Natural killer cell (primary cell): ENCODE measurements at regions not wholly inside any gene's neighbourhood (a gene's known extent, or its start where the extent isn't known, plus 50 kb on each side); places are given as distances from the start of the nearest gene placed in this dataset.
"Not testable (repeated sequence)": the region's sequence is repeated elsewhere in the genome, so short reads cannot be mapped to it uniquely, and the experiment has no call there.

Experiments
- ATAC-seq, 3 donors: fragments of 150-1000 bp in 2 of 3; fragments of 200-7000 bp in 1 of 3; cut with Tn5 transposase; 1 replicate in 1 of 3; 2 replicates in 2 of 3; pipeline ENCODE4 v1.10.0; 2021; ENCODE audit warnings: mild to moderate bottlenecking in 2 of 3, moderate library complexity in 2 of 3
- DNase-seq, 2 donors: peaks; one replicate each; pipeline versions ENCODE4 v3.0.0 to v3.0.0-alpha.2; 2013 to 2021; ENCODE audit warnings: mixed read lengths in 1 of 2
- H3K27ac ChIP-seq: one replicate; pipeline ENCODE4 v1.5.1; 2013; ENCODE audit warnings: mild to moderate bottlenecking, low read length
- H3K27me3 ChIP-seq: one replicate; pipeline ENCODE4 v1.6.1; 2013; ENCODE audit warnings: low read length; ENCODE audit not compliant: control insufficient read depth, insufficient read depth
- H3K36me3 ChIP-seq: one replicate; pipeline ENCODE4 v1.6.1; 2013; ENCODE audit warnings: low read length; ENCODE audit not compliant: control insufficient read depth, insufficient read depth
- H3K4me1 ChIP-seq: one replicate; pipeline ENCODE4 v1.6.1; 2013; ENCODE audit warnings: low read length; ENCODE audit not compliant: control insufficient read depth, insufficient read depth
- H3K4me3 ChIP-seq: one replicate; pipeline ENCODE4 v1.5.1; 2013; ENCODE audit warnings: low read length
- H3K9me3 ChIP-seq: one replicate; pipeline ENCODE4 v1.6.1; 2013; ENCODE audit warnings: low read length; ENCODE audit not compliant: control insufficient read depth, insufficient read depth
- H3K27ac Mint-ChIP-seq, 2 donors: one replicate each; pipeline ENCODE4 v1.8.0; 2022; ENCODE audit warnings: mild to moderate bottlenecking in 2 of 2, mixed read lengths in 2 of 2, moderate library complexity in 1 of 2
- H3K27me3 Mint-ChIP-seq, 2 donors: one replicate each; pipeline ENCODE4 v1.8.0; 2022; ENCODE audit warnings: low read depth in 2 of 2, mixed read lengths in 2 of 2
- H3K36me3 Mint-ChIP-seq: one replicate; pipeline ENCODE4 v1.8.0; 2022; ENCODE audit warnings: mixed read lengths
- H3K4me1 Mint-ChIP-seq, 2 donors: one replicate each; pipeline ENCODE4 v1.8.0; 2022; ENCODE audit warnings: mixed read lengths in 2 of 2
- H3K4me3 Mint-ChIP-seq: one replicate; pipeline ENCODE4 v1.8.0; 2022; ENCODE audit warnings: mild to moderate bottlenecking, moderate library complexity, mixed read lengths
- H3K9me3 Mint-ChIP-seq, 2 donors: one replicate each; pipeline ENCODE4 v1.8.0; 2022; ENCODE audit warnings: mixed read lengths in 2 of 2
- CTCF ChIP-seq: fragments of 200-600 bp; IDR thresholded peaks from one replicate; pipeline ENCODE4 v1.8.0; 2022; ENCODE audit warnings: antibody characterized with exemption
- WGBS: methylation state at CpG from one replicate; pipeline ENCODE4 v1.1.7; 2013; ENCODE audit warnings: missing lambda C conversion rate; ENCODE audit not compliant: insufficient coverage; 5-methylcytosine and 5-hydroxymethylcytosine counted together
- intact Hi-C: fragments of 100-400 bp; cut with micrococcal nuclease; formaldehyde crosslinking; loops from one replicate; pipeline ENCODE4 v1.14.2; 2022

GRCh38 chr9:135283671-135284070 lies 195.9 kb upstream of the PPP1R26 start:
- Histone ChIP-seq H3K36me3 (no peaks in the 10 kb centered on the region), H3K27me3 (no peaks in the 10 kb centered on the region), H3K4me1 (no peaks in the 10 kb centered on the region), H3K9me3 (no peaks in the 10 kb centered on the region), H3K27ac (no peak overlapping the region), H3K4me3 (no peak overlapping the region)
- 61% methylated on average over 15 of the region's 15 CpGs for WGBS
- Mint-ChIP-seq H3K9me3 (peaks cover 0 to 3% of the 10 kb centered on the region in 2 donors), H3K4me3 (no peak overlapping the region), H3K27me3 (no peaks in the 10 kb centered on the region), H3K4me1 (no peaks in the 10 kb centered on the region), H3K27ac (no peak overlapping the region), H3K36me3 (no peaks in the 10 kb centered on the region)
- no peak for DNase-seq
- TF ChIP-seq CTCF, result no peak
- intact Hi-C loops, result no loop called here
- no peak for ATAC-seq

- intact Hi-C loops, result no loop called here
- Histone ChIP-seq H3K27me3 (no peaks in the 10 kb centered on the region), H3K9me3 (no peaks in the 10 kb centered on the region), H3K36me3 (no peaks in the 10 kb centered on the region), H3K4me3 (no peak overlapping the region), H3K4me1 (no peaks in the 10 kb centered on the region), H3K27ac (no peak overlapping the region)
- Mint-ChIP-seq H3K9me3 (peaks cover 0 to 3% of the 10 kb centered on the region in 2 donors), H3K4me1 (no peaks in the 10 kb centered on the region), H3K4me3 (no peak overlapping the region), H3K36me3 (no peaks in the 10 kb centered on the region), H3K27me3 (peaks cover 3 to 8% of the 10 kb centered on the region in 2 donors), H3K27ac (no peak overlapping the region)
- ATAC-seq, result no peak
- no peak for TF ChIP-seq CTCF
- no peak for DNase-seq
- WGBS, result 88% methylated on average over 13 of the region's 13 CpGs
Observed at GRCh38 chr9:135284386-135285134, 195.0 kb upstream of the PPP1R26 start.

- H3K27ac ChIP-seq, H3K4me1 ChIP-seq, H3K9me3 ChIP-seq, DNase-seq, ATAC-seq, H3K27ac Mint-ChIP-seq, H3K4me3 Mint-ChIP-seq, intact Hi-C loops, H3K36me3 ChIP-seq, H3K4me1 Mint-ChIP-seq, H3K27me3 ChIP-seq, H3K4me3 ChIP-seq, H3K36me3 Mint-ChIP-seq, H3K9me3 Mint-ChIP-seq: not testable (repeated sequence)
- 89% methylated on average over 33 of the region's 33 CpGs for WGBS
- peaks cover 8 to 25% of the 10 kb centered on the region in 2 donors for H3K27me3 Mint-ChIP-seq
Observed at GRCh38 chr9:135286187-135286925, 193.2 kb upstream of the PPP1R26 start.

- no peaks in the 10 kb centered on the region for H3K4me1 Mint-ChIP-seq
- no peak for TF ChIP-seq CTCF
- intact Hi-C loops, result no loop called here
- H3K27me3 ChIP-seq, result no peaks in the 10 kb centered on the region
- H3K9me3 Mint-ChIP-seq, result peaks cover 0 to 3% of the 10 kb centered on the region in 2 donors
- H3K27me3 Mint-ChIP-seq, result peaks cover 9 to 25% of the 10 kb centered on the region in 2 donors
- H3K4me3 ChIP-seq, result no peak overlapping the region
- no peak overlapping the region for H3K27ac ChIP-seq
- H3K9me3 ChIP-seq, result no peaks in the 10 kb centered on the region
- H3K36me3 ChIP-seq, result no peaks in the 10 kb centered on the region
- H3K4me1 ChIP-seq, result no peaks in the 10 kb centered on the region
- no peak overlapping the region for H3K4me3 Mint-ChIP-seq
- ATAC-seq (no peak), DNase-seq (no peak)
- no peak overlapping the region for H3K27ac Mint-ChIP-seq
- H3K36me3 Mint-ChIP-seq, result no peaks in the 10 kb centered on the region
- WGBS, result 80% methylated on average over 6 of the region's 7 CpGs
Observed at GRCh38 chr9:135286961-135287360, 192.6 kb upstream of the PPP1R26 start.
